GM19351 (cell line): ENCODE measurements at regions not wholly inside any gene's neighbourhood (a gene's known extent, or its start where the extent isn't known, plus 50 kb on each side); places are given as distances from the start of the nearest gene placed in this dataset.

ENCODE experiments used
- ATAC-seq: cut with Tn5 transposase; IDR thresholded peaks from one replicate; pipeline ENCODE4 v1.9.1; 2021; ENCODE audit warnings: mild to moderate bottlenecking, moderate library complexity; ENCODE audit not compliant: unreplicated experiment

- no peak for ATAC-seq
These were observed 487.3 kb upstream of the ADAMTS5 start for GRCh38 chr21:27454234-27454633.

- no peak for ATAC-seq
These were observed 484.2 kb upstream of the ADAMTS5 start for GRCh38 chr21:27451116-27451515.

GRCh38 chr21:27450216-27450615 lies 483.3 kb upstream of the ADAMTS5 start:
- no peak for ATAC-seq

GRCh38 chr21:27448960-27449359 lies 482.1 kb upstream of the ADAMTS5 start:
- ATAC-seq = no peak

- ATAC-seq = no peak
These were observed 481.0 kb upstream of the ADAMTS5 start for GRCh38 chr21:27447843-27448242.

GRCh38 chr21:27429710-27430341 lies 462.9 kb upstream of the ADAMTS5 start:
- ATAC-seq = no peak

- ATAC-seq = no peak
These were observed 459.3 kb upstream of the ADAMTS5 start for GRCh38 chr21:27426196-27426595.

- no peak for ATAC-seq
These were observed 458.7 kb upstream of the ADAMTS5 start for GRCh38 chr21:27425574-27425973.

GRCh38 chr21:27425172-27425571 lies 458.3 kb upstream of the ADAMTS5 start:
- no peak for ATAC-seq

- no peak for ATAC-seq
These were observed 457.7 kb upstream of the ADAMTS5 start for GRCh38 chr21:27424601-27425000.

- ATAC-seq = no peak
These were observed 457.2 kb upstream of the ADAMTS5 start for GRCh38 chr21:27423906-27424595.

GRCh38 chr21:27423038-27423437 lies 456.1 kb upstream of the ADAMTS5 start:
- no peak for ATAC-seq

GRCh38 chr21:27422435-27422834 lies 455.5 kb upstream of the ADAMTS5 start:
- ATAC-seq = no peak

- ATAC-seq = no peak
These were observed 454.8 kb upstream of the ADAMTS5 start for GRCh38 chr21:27421654-27422053.

- ATAC-seq = no peak
These were observed 452.3 kb upstream of the ADAMTS5 start for GRCh38 chr21:27419153-27419552.

- no peak for ATAC-seq
These were observed 451.5 kb upstream of the ADAMTS5 start for GRCh38 chr21:27418346-27418745.

GRCh38 chr21:27412530-27412929 lies 445.6 kb upstream of the ADAMTS5 start:
- ATAC-seq = no peak

GRCh38 chr21:27408826-27409225 lies 441.9 kb upstream of the ADAMTS5 start:
- ATAC-seq = no peak

GRCh38 chr21:27407271-27407670 lies 440.4 kb upstream of the ADAMTS5 start:
- ATAC-seq = no peak

GRCh38 chr21:27406300-27407009 lies 439.6 kb upstream of the ADAMTS5 start:
- ATAC-seq = no peak

- ATAC-seq = no peak
These were observed 436.1 kb upstream of the ADAMTS5 start for GRCh38 chr21:27403011-27403410.

- ATAC-seq = no peak
These were observed 433.2 kb upstream of the ADAMTS5 start for GRCh38 chr21:27400045-27400444.
